GM18498 (cell line): ENCODE measurements at regions not wholly inside any gene's neighbourhood (a gene's known extent, or its start where the extent isn't known, plus 50 kb on each side); places are given as distances from the start of the nearest gene placed in this dataset.
"Not testable (repeated sequence)": the region's sequence is repeated elsewhere in the genome, so short reads cannot be mapped to it uniquely, and the experiment has no call there.

Source experiments
- ATAC-seq: cut with Tn5 transposase; IDR thresholded peaks from one replicate; pipeline ENCODE4 v1.9.1; 2021; ENCODE audit warnings: mild to moderate bottlenecking, moderate library complexity; ENCODE audit not compliant: unreplicated experiment

DNA sequence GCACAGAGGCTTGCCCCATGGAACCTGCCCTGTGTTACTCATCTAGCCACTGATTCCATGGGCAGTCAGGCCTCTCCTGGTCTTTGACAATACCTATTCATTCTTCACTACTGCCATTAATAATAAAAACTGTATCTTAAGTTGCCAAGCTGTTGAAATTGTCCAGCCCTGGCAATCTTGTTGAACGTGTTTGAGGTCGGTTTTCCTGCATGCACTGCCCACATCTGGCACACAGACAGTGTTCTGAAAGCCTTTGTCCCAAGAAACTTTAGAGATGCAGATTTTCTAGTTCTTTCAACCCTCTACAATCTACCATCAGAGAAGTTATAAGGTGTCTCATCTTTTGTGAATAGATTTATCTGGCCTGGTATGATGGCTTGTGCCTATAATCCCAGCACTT, 567.2 kb upstream of the NECTIN3 start:
- no peak for ATAC-seq

DNA sequence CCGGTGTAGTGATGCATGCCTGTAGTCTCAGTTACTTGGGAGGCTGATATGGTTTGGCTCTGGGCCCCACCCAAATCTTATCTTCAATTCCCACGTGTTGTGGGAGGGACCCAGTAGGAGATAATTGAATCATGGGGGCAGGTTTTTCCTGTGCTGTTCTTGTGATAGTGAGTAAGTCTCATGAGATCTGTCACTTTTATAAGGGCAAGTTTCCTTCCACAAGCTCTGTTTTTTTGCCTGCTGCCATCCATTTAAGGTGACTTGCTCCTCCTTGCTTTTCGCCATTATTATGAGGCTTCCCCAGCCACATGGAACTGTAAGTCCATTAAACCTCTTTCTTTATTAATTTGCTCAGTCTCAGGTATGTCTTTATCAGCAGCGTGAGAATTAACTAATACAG, 566.7 kb upstream of the NECTIN3 start:
- ATAC-seq: no peak

DNA sequence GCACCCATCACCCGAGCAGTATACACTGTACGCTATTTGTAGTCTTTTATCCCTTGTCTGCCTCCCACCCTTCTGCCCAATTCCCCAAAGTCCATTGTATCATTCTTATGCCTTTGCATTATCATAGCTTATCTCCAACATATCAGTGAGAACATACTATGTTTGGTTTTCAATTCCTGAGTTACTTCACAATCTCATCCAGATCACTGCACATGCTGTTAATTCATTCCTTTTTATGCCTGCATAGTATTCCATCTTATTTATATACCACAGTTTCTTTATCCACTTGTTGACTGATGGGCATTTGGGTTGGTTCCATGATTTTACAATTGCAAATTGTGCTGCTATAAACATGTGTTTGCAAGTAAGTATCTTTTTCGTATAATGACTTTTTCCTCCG, 564.7 kb upstream of the NECTIN3 start:
- ATAC-seq: no peak

DNA sequence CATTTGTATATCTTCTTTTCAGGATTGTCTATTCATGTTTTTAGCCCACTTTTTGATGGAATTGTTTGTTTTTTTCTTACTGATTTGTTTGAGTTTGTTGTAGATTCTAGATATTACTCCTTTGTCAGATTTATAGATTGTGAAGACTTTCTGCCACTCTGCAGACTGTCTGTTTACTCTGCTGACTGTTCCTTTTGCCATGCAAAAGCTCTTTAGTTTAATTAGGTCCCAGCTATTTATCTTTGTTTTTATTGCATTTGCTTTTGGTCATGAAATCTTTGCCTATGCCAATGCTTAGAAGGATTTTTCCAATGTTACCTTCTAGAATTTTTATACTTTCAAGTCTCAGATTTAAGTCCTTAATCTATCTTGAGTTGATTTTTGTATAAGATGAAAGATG, 564.0 kb upstream of the NECTIN3 start:
- not testable (repeated sequence) for ATAC-seq

DNA sequence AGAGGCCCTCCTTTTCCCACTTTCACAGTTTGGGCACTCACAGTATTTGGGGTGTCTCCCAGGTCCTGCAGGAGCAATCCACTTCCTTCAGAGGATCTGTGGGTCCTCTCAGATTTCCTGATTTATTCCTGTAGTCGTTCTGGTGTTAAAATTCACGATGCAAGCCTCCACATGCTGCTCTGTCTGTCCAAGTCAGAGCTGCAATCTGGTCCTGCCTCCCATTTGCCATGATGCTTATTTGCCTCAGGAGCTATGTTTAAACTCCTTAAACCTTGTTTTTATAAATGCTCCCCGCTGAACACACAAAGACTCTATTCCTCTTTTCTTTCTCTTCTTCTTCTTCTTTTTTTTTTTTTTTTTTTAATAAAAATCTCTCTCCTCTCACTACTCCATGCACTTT, 558.7 kb upstream of the NECTIN3 start:
- ATAC-seq: no peak

DNA sequence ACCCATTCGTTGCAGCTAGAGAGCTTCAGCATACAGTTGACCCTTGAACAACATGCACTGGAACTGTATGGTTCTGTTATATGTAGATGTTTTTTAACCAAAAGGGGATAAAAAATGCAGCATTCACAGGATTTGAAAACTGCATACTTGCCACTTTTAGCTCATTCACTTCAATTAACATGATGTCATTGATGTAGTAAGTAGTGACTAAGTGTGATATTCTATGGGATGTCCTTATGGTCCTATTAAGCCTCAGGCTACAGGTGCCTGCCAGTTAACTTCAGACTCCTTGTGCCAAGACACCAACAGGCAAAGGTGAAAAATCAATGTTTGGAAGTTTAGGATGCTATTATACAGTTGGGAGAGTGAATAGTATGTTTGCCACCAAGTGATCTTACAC, 553.6 kb upstream of the NECTIN3 start:
- ATAC-seq: no peak

DNA sequence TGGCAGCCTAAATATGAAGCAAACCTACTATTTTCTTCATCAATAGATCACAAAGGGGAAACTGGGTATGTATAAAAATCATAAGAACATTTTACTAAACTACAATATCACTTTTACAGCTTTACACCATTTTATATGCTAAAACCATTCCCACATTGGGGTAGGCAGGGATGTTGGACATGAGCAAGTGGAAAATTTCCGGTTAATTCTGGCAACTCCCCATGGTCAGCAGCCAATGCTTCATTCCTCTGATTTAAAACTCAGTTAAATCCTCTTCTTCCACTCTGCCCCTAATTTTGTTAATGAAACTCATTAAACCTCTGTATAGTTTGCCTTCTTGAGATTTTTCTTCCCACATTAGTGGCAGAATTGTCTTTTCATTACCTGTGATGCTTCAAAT, 552.5 kb upstream of the NECTIN3 start:
- no peak for ATAC-seq

DNA sequence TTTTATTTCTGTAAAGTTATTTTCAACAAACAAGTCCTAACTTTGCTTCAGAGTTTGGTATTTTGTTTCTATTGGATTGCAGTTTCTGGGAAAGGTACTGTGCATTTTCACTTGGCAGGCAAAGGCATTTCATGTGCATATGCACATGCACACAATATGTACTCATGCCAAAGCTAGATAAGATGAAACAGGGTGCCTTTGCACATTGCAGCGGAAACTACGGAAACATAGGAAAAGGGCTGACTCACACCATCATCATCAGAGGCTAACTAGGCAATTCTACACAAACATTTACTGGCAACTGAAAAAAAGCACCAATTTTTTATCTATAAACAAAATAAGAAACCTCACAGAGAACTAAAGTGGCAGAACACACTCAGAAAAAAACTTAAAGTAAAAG, 550.6 kb upstream of the NECTIN3 start:
- ATAC-seq: no peak

DNA sequence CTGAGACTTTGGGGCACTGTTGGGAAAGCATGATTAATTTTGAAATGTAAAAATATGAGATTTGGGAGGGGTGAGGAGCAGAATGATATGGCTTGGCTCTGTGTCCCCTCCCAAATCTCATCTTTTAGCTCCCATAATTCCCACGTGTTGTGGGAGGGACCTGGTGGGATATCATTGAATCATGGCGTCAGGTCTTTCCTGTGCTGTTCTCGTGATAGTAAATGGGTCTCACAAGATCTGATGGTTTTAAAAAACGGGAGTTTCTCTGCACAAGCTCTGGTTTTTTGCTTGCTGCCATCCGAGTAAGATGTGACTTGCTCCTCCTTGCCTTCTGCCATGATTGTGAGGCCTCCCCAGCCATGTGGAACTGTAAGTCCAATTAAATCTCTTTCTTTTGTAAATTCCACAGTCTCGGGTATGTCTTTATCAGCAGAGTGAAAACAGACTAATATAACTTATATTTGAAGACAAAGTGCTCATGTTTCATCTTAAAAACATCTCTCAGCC, 546.0 kb upstream of the NECTIN3 start:
- ATAC-seq: not testable (repeated sequence)

DNA sequence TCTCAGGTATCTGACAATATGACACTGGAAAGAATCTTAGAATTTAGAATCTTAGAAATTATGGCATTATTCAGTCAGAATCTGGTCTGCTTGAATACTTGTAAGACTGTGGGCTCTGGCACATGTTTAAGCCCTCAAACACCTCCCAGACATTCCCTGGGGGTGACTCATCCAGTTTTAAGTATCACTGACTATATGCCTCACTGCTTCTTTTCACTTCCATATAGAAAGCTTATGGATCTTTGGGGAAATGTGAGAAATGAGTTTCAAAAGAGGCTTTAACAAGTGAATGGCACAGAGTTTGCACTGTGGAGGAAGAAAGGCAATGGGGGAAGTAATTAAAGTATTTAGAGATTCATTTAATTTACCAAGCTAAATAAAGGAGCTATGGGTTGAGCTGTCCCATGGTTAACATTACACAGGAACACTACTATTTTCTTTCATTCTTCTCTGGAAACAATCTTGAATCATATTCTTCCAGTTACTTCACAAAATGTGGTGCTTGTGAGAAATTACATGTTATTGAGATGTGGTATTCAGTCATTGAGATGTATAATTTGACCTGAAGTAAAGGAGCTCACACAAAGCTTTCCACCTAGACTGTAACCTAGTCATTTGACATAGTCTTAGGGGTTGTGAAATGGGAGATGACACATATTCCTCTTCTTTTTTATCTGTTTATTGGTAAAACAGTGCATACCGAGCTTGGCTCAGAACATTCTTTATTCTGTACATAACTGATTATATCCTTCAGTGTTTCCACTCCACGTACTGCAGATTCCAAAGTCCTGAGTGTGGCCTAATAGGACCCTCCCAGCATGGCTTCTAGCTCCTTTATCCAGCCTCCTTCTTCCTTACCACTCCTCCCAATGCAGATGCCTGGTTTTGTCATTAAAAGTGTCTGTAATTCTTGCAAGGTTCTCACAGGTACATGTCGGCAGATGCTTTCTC, 544.6 kb upstream of the NECTIN3 start:
- ATAC-seq: no peak

DNA sequence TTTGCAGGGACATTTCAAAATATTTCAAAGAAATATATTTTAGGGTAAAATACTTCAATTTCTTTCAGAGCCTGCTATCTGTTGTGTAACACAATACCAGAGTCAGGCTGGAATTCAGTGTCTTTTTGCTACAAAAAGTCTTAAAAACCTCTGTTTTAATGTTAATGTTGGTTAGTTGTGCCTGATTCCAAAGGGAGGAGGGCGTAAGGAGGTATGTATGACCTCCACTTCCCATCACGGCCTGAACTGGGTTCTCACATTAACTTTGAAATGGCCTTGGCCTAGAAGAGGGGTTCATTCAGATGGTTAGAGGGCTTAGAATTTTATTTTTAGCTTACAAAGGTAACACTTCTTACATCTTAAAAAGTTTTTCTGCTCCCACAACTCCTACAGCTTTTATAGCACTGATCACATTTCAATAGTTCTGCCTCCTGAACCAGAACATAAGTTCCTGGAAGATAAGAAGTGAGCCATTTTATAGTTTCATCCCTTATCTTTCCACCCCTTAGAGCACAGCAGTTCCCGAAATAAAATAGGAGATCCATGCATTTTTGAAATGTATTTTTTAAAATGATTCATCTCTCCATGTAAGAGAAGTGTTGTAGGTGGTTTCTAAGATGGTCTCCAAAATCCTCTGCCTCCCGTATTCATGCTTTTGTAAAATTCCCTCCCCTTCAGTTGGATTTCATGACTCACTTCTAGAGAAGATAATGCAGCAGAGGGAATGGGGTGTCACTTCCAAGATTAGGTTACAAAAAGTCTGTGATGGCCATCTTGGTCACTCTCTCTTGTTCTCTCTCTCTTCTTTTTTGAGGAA, 543.1 kb upstream of the NECTIN3 start:
- ATAC-seq: no peak

DNA sequence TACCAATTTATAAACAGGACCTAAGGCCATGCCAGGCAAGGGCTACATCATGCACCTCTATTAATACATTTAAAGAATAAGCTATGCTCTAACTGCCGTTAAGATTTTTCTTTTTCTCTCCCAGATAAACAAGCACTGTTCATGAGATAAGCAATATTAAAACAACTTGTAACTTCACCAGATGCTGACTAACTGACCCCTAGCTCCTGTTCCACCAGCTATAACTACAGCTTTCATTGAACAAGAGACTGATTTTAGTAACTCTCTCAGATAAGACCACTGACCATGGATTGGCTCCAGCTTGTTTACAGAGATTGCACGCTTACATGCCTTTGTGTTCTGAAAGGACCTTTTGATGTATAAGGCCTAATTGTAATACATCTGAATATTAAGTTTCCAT, 540.7 kb upstream of the NECTIN3 start:
- ATAC-seq: no peak

DNA sequence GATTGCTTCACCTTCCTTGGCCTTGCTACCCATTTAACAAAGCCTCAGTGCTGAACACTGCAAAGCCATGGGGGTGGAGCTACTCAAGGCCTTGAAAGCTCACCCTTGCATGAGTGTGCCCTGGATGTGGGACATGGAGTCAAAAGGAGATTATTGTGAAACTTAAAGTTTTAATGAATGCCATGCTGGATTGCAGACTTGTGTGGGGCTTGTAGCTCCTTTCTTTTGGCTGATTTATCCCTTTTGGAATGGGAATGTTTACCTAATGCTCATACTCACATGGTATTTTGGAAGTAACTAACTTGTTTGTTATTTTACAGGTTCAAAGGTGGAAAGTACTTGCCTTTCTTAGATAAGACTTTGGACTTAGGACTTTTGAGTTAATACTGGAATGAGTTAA, 538.5 kb upstream of the NECTIN3 start:
- no peak for ATAC-seq

DNA sequence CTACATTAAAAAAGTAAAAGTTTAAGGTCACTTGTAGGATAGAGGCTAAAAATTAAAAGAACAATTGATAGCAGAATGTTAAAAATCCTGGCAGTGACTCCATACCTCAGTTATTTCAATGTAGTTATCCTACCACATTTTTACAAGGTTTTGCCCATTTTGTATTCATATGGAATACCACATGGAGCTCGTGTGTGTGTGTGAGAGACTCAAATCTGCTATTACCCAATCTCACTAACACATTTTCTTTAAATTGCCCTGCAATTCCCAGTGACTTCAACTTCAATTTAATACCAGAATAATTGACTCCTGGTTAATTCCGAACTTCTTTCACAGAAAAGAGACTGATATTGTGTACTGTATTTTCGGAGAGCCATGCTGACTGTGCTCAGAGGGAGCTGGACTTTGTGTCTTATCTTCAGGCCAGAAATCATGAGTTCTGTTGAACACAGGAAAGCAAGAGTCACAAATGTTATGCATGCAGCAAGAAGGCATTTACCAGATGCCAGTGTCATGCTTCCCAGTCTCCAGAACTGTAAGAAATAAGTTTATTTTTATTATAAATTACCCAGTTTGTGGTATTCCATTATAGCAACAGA, 529.0 kb upstream of the NECTIN3 start:
- ATAC-seq: no peak

DNA sequence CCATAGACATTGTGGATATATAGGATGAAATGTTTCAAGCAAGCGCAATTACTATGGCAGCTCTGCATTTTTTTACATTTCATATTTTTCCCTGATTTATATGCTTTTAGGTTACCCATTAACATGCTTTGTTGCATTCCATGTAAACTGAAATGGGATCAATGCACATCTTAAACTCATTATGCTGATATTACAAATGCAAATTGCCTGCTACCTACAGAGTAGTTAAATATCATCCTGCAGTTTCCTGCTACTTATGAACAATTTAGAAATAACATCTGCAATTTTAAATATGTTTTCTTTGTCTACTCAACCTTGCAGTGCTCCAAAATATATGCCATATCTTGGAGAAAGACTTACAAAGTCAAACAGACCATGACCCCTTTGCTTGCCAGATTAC, 526.9 kb upstream of the NECTIN3 start:
- ATAC-seq: no peak

DNA sequence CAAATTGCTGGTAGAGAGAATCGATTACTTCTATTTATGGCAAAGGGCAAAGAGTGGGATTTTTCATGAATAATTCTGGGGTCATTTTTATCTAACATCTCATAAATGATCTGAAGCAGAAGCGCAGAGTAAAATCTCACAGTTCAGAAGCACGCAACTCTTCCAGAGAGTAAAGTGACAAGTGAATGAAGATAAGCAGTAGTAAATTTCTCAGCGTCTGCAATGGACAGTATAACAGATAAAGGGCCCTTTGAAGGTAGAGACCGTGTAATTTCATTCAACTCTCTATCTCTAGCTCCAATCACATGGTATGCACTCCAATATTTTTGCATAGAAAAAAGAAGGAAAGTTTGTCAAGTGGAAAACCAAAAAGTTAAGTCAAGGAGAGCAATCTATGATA, 521.1 kb upstream of the NECTIN3 start:
- ATAC-seq: no peak

DNA sequence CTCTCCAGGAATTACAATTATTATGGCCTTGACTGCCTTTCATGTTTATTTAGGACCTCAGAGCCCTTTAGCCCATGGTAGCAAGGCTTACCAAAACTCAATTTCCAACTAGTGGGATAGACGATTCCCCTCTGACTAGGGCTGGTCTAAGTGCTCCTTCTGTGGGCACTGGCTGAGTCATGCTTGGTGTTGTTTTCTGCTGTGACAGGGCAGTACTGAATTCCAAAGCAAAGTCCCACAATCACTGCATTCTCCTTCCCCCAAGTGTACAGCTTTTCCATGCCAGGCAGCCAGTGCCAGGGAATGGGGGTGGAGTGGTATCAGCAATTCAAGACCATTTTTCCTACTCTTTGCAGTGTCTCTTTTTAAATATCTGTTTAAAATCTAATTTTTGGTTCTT, 509.0 kb upstream of the NECTIN3 start:
- ATAC-seq: no peak

DNA sequence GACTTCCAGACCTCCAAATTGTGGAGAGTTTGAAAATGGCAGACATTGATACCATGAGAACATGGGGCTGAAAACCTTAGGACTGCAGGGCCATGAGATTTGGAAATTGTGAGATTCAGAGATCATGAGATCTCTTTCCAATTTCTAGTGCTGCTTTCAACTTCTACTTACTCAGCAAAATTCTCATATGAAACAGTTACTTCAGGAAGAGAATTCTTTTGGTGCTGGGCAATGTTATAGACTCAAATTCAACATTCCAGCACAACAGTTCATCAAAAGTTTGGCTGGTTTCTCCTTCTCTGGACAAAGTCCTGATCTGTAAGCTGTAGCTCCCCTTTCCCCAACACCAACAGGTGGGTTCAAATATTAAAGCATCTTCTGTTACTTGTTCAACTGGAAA, 506.9 kb upstream of the NECTIN3 start:
- no peak for ATAC-seq

DNA sequence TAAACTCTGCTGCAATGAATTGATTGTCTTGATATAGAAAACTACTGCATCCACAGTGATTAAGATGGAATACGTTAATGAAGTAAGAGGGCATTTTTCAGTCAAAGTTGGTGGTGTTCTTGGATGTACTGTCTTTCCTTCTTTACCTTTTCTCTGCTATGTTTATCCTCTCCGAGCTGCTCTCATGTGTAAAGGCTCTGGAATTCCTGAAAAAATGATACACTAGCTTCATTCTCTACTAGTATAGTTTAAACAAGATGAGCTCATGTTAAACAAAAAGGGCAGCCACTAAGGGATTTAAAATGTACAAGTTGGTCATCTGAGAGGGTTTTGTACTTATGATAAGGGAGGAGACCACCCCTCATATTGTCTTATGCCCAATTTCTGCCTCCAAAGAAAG, 504.6 kb upstream of the NECTIN3 start:
- no peak for ATAC-seq

DNA sequence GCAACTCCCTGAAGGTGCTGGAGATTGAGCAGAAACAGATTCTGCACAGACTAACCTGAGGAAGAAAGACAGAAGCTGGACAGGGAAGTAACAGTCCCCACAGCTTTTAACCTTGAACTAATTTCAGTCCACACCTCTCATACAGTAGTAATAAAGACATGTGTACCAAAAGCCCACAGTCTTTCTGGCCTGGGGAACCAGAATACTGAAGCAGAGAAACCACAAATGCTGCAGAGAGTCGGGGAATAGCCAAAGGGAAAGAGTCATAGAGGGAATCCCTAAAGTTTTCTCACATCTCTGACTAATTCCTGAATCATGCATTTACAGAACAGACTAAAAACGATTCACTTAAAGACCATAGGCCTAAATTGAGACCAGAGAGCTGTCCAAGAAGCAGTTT, 503.4 kb upstream of the NECTIN3 start:
- peak; percentile 76 for ATAC-seq

DNA sequence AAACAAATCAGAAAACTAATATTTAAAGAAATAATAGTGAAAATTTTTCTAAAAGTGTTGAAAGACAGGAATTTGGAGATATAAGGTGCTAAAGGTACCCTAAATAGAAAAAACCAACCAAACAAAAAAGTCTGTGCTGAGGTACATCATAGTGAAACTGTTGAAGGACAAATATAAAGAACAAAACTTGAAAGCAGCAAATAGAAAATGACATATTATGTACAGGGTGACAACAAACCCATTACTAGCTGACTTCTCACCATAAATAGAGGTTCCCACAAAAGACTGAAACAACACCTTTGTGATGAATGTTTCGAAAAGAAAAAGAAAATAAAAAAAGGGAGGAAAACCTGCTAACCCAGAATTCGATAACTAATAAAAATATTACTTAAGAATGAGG, 502.5 kb upstream of the NECTIN3 start:
- peak; percentile 77 for ATAC-seq
